GM12892 (cell line): ENCODE measurements at regions not wholly inside any gene's neighbourhood (a gene's known extent, or its start where the extent isn't known, plus 50 kb on each side); places are given as distances from the start of the nearest gene placed in this dataset.

Experiments used
- POLR2A ChIP-seq: IDR thresholded peaks from 2 replicates; pipeline ENCODE4 v1.6.1; 2011; ENCODE audit warnings: low read depth, low read length, control low read depth
- POLR2AphosphoS5 ChIP-seq: IDR thresholded peaks from 2 replicates; pipeline ENCODE4 v1.6.1; 2011; ENCODE audit warnings: low read depth, low read length, control low read depth

- TF ChIP-seq POLR2A, result no peak
- no peak for TF ChIP-seq POLR2AphosphoS5
Measured at GRCh38 chr14:23814527-23815256, 138.9 kb upstream of the DHRS4 start.
